ENCODE measurements at regions not wholly inside any gene's neighbourhood (a gene's known extent, or its start where the extent isn't known, plus 50 kb on each side); places are given as distances from the start of the nearest gene placed in this dataset.

GRCh38 chr15:54719325-54719724 lies 477.4 kb downstream of the RSL24D1 start:
- no peak for DNase-seq

GRCh38 chr15:54707805-54708752 lies 488.7 kb downstream of the RSL24D1 start:
- DNase-seq = no peak

GRCh38 chr15:54687628-54688027 lies 509.1 kb downstream of the RSL24D1 start:
- no peak for DNase-seq
